ENCODE measurements at regions not wholly inside any gene's neighbourhood (a gene's known extent, or its start where the extent isn't known, plus 50 kb on each side); places are given as distances from the start of the nearest gene placed in this dataset.

DNA sequence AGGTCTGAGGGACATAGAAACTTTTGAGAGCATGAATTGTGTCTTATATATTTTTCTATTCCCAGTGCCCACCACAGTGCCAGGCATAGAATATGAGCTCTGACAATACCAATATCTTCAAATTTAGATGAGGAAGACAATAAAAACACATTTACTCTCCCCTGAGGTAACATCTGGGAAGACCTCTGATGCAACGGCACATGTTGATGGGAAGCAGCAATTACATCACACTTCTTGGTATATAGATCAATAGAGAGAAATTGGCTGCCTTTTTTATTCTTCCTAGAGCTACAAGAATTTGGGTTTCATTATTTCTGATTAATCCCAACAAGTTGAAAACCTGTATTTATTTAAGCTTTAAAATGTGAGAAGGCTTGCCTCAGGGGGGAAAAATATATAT, 67.4 kb upstream of the SMAD1 start:
- FAIRE-seq (no peak), DNase-seq (ENCODE audit: insufficient read length, low spot score) (no peak)
- TF ChIP-seq, protein P1, sequence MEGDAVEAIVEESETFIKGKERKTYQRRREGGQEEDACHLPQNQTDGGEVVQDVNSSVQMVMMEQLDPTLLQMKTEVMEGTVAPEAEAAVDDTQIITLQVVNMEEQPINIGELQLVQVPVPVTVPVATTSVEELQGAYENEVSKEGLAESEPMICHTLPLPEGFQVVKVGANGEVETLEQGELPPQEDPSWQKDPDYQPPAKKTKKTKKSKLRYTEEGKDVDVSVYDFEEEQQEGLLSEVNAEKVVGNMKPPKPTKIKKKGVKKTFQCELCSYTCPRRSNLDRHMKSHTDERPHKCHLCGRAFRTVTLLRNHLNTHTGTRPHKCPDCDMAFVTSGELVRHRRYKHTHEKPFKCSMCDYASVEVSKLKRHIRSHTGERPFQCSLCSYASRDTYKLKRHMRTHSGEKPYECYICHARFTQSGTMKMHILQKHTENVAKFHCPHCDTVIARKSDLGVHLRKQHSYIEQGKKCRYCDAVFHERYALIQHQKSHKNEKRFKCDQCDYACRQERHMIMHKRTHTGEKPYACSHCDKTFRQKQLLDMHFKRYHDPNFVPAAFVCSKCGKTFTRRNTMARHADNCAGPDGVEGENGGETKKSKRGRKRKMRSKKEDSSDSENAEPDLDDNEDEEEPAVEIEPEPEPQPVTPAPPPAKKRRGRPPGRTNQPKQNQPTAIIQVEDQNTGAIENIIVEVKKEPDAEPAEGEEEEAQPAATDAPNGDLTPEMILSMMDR (IDR thresholded peaks at IDR 0.05; ENCODE audit: insufficient read depth, missing control alignments): no peak

DNA sequence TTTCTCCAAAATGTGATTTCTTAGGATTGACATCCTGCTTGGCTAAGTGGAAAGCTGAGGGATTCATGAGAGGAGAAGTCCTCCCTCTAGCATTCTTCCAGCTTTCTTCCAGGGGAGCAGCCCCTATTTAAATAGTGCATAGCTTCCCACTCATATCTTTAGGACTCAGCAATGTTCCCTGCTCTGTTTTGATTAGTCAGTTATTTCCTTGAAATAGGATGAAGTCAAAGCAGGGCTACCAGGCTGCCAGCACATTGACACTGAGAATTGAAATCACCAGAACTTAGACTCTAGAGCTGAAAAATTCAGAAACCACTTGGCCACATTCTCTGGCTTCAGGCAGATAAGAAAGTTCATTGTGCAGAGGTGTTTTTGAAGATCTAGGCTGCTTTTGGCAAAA, 74.7 kb upstream of the SMAD1 start:
- TF ChIP-seq, protein P1 (IDR thresholded peaks at IDR 0.05; ENCODE audit: insufficient read depth, missing control alignments): no peak
- no peak for DNase-seq (ENCODE audit: insufficient read length, low spot score)
- FAIRE-seq: no peak

DNA sequence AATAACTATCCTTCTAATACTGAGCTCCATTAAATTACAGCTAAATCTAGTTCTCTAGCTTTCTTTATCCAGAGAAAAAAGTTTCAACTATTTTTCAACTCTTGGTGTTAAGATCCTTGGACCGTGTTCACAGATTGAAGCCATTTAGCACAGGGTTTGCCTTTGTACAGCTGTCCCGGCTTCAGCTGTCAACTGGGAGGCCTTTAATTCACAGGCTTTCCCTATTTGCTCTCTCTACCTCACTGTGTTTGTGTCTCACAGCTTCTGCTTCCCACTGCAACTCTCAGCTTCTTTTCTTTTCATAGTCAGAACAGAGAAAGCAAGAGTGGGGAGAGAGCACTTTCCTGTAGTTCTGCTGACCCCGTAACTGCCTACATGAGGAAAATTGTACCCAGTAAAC, 76.9 kb upstream of the SMAD1 start:
- FAIRE-seq: no peak
- DNase-seq (ENCODE audit: insufficient read length, low spot score): no peak
- TF ChIP-seq, protein P1 (IDR thresholded peaks at IDR 0.05; ENCODE audit: insufficient read depth, missing control alignments): no peak

DNA sequence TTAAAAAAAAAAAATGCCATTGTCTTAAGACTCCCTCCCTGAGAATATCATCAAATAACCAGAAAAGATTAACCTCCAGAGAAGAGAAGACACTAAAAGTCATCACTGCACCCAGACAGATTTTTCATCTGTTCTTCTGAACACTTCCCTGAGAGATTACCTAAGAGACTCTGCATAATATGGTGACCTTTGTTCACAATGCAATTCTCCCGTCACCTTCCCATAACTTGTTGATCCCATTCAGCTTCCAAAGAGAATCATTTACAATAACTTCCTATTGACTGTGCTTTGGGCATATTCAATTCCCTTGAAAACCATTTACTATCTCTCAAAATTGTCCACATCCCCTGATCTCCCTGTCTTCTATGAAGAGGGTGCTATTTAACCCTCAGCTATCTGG, 85.1 kb upstream of the SMAD1 start:
- TF ChIP-seq, protein P1 (IDR thresholded peaks at IDR 0.05; ENCODE audit: insufficient read depth, missing control alignments): no peak
- DNase-seq (ENCODE audit: insufficient read length, low spot score): no peak
- FAIRE-seq: no peak

- TF ChIP-seq, protein P1 (IDR thresholded peaks at IDR 0.05; ENCODE audit: insufficient read depth, missing control alignments): no peak
- FAIRE-seq: no peak
- DNase-seq (ENCODE audit: insufficient read length, low spot score): no peak
These were observed 91.1 kb upstream of the SMAD1 start for GRCh38 chr4:145390571-145390970.

GRCh38 chr4:145389550-145389949, 92.1 kb upstream of the SMAD1 start:
- TF ChIP-seq, protein P1 (IDR thresholded peaks at IDR 0.05; ENCODE audit: insufficient read depth, missing control alignments): no peak
- DNase-seq (ENCODE audit: insufficient read length, low spot score) (no peak), FAIRE-seq (no peak)

GRCh38 chr4:145388043-145388442, 93.6 kb upstream of the SMAD1 start:
- no peak for FAIRE-seq
- no peak for DNase-seq (ENCODE audit: insufficient read length, low spot score)
- TF ChIP-seq, protein P1 (IDR thresholded peaks at IDR 0.05; ENCODE audit: insufficient read depth, missing control alignments): no peak

Measured in D721Med (cell line).